Testis (tissue), 2 donors: ENCODE measurements at regions not wholly inside any gene's neighbourhood (a gene's known extent, or its start where the extent isn't known, plus 50 kb on each side); places are given as distances from the start of the nearest gene placed in this dataset.

Experiments used
- POLR2A ChIP-seq: fragments of 450-650 bp; IDR thresholded peaks from one replicate; pipeline ENCODE4 v1.6.1; 2017; ENCODE audit warnings: antibody characterized with exemption, mild to moderate bottlenecking, moderate library complexity
- TF ChIP-seq, protein P1 (sequence below), 3 experiments: fragments of 450-650 bp in 2 of 3; fragments of 200-600 bp in 1 of 3; sonication (generic) in 1 of 3; IDR thresholded peaks; one replicate each; pipeline ENCODE4 v1.5.1; 2016 to 2019; ENCODE audit warnings: antibody characterized with exemption in 3 of 3, mild to moderate bottlenecking in 2 of 3, moderate library complexity in 1 of 3

DNA sequence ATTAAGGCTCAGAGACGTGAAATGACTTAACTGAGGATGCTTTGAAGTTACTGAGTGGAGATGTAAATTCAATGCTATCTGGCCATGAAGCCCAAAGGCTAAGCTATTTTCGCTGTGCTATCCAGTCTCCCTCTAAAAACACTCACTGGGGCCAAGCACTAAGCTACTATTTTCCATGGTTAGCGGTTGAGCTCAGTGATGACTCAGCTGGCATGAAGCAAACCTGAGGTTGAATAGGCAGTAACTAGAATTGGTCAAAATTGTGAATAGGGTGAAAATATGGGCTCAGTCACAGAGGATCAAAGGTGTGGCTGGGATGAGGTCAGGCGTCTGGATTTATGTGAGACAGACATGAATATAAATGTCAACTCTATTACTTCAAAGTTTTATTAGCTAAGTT, 564.2 kb upstream of the KIRREL3 start:
- TF ChIP-seq, protein P1, sequence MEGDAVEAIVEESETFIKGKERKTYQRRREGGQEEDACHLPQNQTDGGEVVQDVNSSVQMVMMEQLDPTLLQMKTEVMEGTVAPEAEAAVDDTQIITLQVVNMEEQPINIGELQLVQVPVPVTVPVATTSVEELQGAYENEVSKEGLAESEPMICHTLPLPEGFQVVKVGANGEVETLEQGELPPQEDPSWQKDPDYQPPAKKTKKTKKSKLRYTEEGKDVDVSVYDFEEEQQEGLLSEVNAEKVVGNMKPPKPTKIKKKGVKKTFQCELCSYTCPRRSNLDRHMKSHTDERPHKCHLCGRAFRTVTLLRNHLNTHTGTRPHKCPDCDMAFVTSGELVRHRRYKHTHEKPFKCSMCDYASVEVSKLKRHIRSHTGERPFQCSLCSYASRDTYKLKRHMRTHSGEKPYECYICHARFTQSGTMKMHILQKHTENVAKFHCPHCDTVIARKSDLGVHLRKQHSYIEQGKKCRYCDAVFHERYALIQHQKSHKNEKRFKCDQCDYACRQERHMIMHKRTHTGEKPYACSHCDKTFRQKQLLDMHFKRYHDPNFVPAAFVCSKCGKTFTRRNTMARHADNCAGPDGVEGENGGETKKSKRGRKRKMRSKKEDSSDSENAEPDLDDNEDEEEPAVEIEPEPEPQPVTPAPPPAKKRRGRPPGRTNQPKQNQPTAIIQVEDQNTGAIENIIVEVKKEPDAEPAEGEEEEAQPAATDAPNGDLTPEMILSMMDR (IDR thresholded peaks at IDR 0.05) = no peak
- no peak for TF ChIP-seq POLR2A
